ENCODE measurements at regions not wholly inside any gene's neighbourhood (a gene's known extent, or its start where the extent isn't known, plus 50 kb on each side); places are given as distances from the start of the nearest gene placed in this dataset.
A peak's percentile ranks its signal among the peaks of the same experiment; 100 is the strongest.
"Not testable (repeated sequence)": the region's sequence is repeated elsewhere in the genome, so short reads cannot be mapped to it uniquely, and the experiment has no call there.

DNA sequence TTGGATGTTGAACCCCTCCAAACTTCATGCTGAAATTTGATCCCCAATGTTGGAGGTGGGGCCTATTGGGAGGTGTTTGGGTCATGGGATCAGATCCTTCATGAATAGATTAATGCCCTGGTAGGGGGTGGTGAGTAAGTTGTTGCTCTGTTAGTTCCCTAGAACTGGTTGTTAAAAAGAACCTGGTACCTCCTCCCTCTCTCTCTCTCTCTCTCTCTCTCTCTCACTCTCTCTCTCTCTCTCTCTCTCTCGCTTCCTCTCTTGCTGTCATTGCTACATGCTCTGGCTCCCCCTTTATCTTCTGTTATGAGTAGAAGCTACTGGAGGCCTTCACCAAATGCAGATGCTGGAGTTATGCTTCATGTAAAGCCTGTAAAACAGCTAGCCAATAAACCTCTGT, 498.2 kb upstream of the NR5A2 start:
- intact Hi-C loops (cut with DNase I), result no loop called here
- H3K27ac ChIP-seq, result no peak overlapping the region
- no peaks in the 10 kb centered on the region for H3K4me1 ChIP-seq
- H3K27me3 ChIP-seq, result no peaks in the 10 kb centered on the region
- no peak for DNase-seq
- no peaks in the 10 kb centered on the region for H3K9me3 ChIP-seq
- H3K9ac ChIP-seq (ENCODE audit: low read depth in 2 of 2, low read length in 2 of 2), result no peak overlapping the region
- H3K36me3 ChIP-seq, result no peaks in the 10 kb centered on the region
- TF ChIP-seq, protein P1, sequence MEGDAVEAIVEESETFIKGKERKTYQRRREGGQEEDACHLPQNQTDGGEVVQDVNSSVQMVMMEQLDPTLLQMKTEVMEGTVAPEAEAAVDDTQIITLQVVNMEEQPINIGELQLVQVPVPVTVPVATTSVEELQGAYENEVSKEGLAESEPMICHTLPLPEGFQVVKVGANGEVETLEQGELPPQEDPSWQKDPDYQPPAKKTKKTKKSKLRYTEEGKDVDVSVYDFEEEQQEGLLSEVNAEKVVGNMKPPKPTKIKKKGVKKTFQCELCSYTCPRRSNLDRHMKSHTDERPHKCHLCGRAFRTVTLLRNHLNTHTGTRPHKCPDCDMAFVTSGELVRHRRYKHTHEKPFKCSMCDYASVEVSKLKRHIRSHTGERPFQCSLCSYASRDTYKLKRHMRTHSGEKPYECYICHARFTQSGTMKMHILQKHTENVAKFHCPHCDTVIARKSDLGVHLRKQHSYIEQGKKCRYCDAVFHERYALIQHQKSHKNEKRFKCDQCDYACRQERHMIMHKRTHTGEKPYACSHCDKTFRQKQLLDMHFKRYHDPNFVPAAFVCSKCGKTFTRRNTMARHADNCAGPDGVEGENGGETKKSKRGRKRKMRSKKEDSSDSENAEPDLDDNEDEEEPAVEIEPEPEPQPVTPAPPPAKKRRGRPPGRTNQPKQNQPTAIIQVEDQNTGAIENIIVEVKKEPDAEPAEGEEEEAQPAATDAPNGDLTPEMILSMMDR (IDR thresholded peaks at IDR 0.05), result no peak
- no peak overlapping the region for H3K4me3 ChIP-seq

DNA sequence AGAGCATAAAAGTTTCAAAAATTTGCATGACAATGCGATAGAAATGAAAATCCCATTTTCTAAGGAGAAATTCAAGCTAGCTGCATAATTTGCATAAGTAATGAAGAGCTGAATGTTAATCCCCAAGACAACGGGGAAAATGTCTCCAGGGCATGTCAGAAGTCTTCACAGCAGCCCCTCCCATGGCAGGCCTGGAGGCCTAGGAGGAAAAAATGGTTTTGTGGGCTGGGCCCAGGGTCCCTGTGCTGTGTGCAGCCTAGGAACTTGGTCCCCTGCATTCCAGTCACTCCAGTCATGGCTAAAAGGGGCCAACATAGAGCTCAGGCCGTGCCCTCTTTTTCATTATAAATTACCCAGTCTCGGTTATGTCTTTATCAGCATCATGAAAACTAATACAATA, 494.1 kb upstream of the NR5A2 start:
- H3K4me1 ChIP-seq; H3K4me3 ChIP-seq; DNase-seq; H3K27me3 ChIP-seq; H3K27ac ChIP-seq; intact Hi-C loops (cut with DNase I); H3K9me3 ChIP-seq; H3K9ac ChIP-seq (ENCODE audit: low read depth in 2 of 2, low read length in 2 of 2); H3K36me3 ChIP-seq: not testable (repeated sequence)

DNA sequence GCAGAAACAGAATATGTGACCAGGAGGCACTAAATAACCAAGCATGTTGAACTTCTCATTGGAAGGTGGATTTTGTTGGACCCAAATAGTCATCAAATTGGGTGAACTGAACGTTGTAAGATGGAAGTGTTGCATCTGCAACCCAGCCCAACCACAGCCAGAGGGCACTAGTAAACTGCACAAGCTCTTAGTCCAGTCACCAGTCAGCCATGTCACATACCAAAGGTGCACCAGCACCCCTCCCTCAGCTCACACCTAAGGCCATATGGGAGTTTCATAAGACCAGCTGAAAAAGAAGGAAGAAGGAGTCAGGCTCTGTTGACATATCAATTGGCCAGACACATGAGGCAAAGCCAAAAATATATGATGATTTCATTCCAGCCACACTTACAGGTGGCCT, 481.7 kb upstream of the NR5A2 start:
- TF ChIP-seq, protein P1 (IDR thresholded peaks at IDR 0.05), result peak; percentile 17
- Histone ChIP-seq H3K27ac (no peak overlapping the region), H3K4me1 (no peaks in the 10 kb centered on the region), H3K4me3 (no peak overlapping the region), H3K27me3 (no peaks in the 10 kb centered on the region), H3K9me3 (no peaks in the 10 kb centered on the region), H3K36me3 (no peaks in the 10 kb centered on the region), H3K9ac (ENCODE audit: low read depth in 2 of 2, low read length in 2 of 2) (no peak overlapping the region)
- intact Hi-C loops (cut with DNase I), result no loop called here
- DNase-seq, result no peak

DNA sequence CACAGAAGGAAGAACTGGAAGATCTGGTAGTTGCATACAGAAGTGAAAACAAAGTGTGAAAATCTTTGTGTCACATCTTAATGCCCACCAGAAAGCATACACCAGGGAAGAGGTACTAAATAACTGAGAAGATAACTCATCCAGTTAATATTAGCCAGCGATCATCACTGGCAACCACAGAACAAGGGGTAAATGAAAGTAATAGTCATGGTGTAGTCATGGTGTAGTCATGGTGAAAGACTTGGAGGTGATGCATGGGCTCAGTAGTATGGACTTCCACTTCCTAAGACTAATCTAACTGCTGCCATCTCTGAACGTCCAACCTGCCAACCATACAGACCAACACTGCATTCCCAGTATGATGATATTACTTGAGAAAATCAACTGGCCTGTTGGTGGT, 481.2 kb upstream of the NR5A2 start:
- DNase-seq, result no peak
- Histone ChIP-seq H3K9ac (ENCODE audit: low read depth in 2 of 2, low read length in 2 of 2) (no peak overlapping the region), H3K27me3 (no peaks in the 10 kb centered on the region), H3K4me3 (no peak overlapping the region), H3K4me1 (no peaks in the 10 kb centered on the region), H3K9me3 (no peaks in the 10 kb centered on the region), H3K36me3 (no peaks in the 10 kb centered on the region), H3K27ac (no peak overlapping the region)
- TF ChIP-seq, protein P1 (IDR thresholded peaks at IDR 0.05), result no peak
- intact Hi-C loops (cut with DNase I), result no loop called here

DNA sequence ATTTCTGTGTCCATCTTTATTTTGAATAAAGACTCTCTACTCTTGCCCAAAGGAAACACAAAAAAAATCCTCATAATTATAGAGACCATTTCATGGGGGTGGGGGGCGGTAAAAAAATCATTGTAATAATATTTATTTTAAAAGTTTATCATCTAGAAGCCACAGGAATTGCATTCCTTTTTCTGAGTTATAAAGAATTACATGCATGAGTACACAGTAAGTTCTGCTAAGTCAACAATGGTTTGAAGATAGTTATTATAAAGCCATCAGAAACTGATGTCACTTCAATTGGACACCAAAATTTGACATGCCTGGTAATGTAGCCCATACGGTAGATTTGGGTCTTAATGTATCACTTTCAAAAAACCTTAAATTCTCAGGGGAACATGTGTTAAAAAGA, 478.1 kb upstream of the NR5A2 start:
- Histone ChIP-seq H3K4me3 (no peak overlapping the region), H3K36me3 (no peaks in the 10 kb centered on the region), H3K9ac (ENCODE audit: low read depth in 2 of 2, low read length in 2 of 2) (no peak overlapping the region), H3K9me3 (no peaks in the 10 kb centered on the region), H3K27me3 (no peaks in the 10 kb centered on the region), H3K27ac (no peak overlapping the region), H3K4me1 (no peaks in the 10 kb centered on the region)
- TF ChIP-seq, protein P1 (IDR thresholded peaks at IDR 0.05), result no peak
- intact Hi-C loops (cut with DNase I), result no loop called here
- DNase-seq, result no peak

DNA sequence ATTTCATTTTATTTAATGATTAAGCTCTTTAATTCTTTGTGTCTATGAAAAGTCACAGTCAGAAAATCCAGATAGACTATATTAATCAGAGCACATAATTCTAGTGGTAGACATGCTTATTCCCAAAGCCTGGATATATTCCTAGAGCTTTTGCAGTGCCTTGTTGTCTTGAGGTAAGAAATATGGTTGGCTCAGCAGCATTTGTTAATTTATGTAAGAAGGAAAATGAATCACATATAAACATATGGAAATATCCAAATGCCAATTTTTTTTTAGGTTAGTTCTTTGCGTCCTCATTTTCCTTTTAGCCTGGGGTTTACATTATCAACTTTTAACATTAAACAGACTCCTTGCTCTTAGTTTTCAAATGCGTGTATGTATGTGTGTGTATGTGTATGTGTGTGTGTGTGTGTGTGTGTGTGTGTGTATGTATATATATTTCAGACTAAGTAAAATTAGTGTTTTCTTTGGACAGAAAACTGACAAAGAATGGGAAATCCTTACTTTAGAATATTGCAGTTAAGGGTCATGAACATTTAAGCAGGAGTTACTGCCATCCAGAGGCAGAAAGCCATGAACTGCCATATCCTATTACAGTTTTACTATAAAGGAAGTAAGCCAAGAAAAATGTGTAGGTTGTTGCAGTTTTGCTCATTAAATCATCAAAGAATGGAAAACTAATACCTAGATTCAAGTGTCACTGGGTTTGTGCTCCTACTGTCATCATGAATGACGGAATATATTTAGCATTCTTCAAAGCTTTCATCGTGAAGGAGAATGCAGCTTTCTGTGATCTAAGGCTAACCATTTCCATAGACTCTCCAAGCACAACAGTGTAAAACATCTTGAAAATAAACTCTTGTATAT, 477.1 kb upstream of the NR5A2 start:
- intact Hi-C loops (cut with DNase I), result loop anchor here (5.0 kb wide), 1 partner anchor 793 kb away; no protein-coding TSS in a partner anchor
- TF ChIP-seq, protein P1 (IDR thresholded peaks at IDR 0.05), result no peak
- Histone ChIP-seq H3K27me3 (no peaks in the 10 kb centered on the region), H3K36me3 (no peaks in the 10 kb centered on the region), H3K9ac (ENCODE audit: low read depth in 2 of 2, low read length in 2 of 2) (no peak overlapping the region), H3K27ac (no peak overlapping the region), H3K9me3 (no peaks in the 10 kb centered on the region), H3K4me3 (no peak overlapping the region), H3K4me1 (no peaks in the 10 kb centered on the region)
- no peak for DNase-seq

Measured in colonic mucosa (tissue), 4 donors.